ENCODE measurements at regions not wholly inside any gene's neighbourhood (a gene's known extent, or its start where the extent isn't known, plus 50 kb on each side); places are given as distances from the start of the nearest gene placed in this dataset.

GRCh38 chr4:16437836-16438235 is 211.6 kb upstream of the TAPT1 start:
- POLR2A ChIA-PET (ENCODE audit: partially characterized antibody), result no interaction called here
- FAIRE-seq, result no peak
- no peak overlapping the region for H2BK15ac ChIP-seq (ENCODE audit: low read length)
- no peaks in the 10 kb centered on the region for H3K79me2 ChIP-seq (ENCODE audit: control insufficient read depth in 1 of 2, insufficient read depth in 2 of 2, low read length in 2 of 2)
- no peak overlapping the region for H3K23ac ChIP-seq (ENCODE audit: insufficient read length)
- no peaks in the 10 kb centered on the region for H3K79me1 ChIP-seq (ENCODE audit: low read depth, low read length)
- H3K4me2 ChIP-seq (ENCODE audit: insufficient read depth in 1 of 2, low read depth in 2 of 2, low read length in 2 of 2), result no peak overlapping the region
- no peak overlapping the region for H2AFZ ChIP-seq (ENCODE audit: low read length)
- H4K91ac ChIP-seq (replicated peaks; ENCODE audit: insufficient read length, low read length), result no peak overlapping the region
- no peak overlapping the region for H3K56ac ChIP-seq (replicated peaks; ENCODE audit: insufficient read length, low read depth, low read length)
- H3K27ac ChIP-seq (ENCODE audit: low read depth, low read length), result no peak overlapping the region
- H3K36me3 ChIP-seq (ENCODE audit: control insufficient read depth in 2 of 4, insufficient read depth in 4 of 4, low read length in 3 of 4), result no peaks in the 10 kb centered on the region
- H3K4me3 ChIP-seq (ENCODE audit: extremely low read depth in 1 of 4, insufficient read depth in 2 of 4, low read depth in 3 of 4, low read length in 4 of 4), result no peak overlapping the region
- no peak overlapping the region for H3K9ac ChIP-seq (replicated peaks in 1 of 4; ENCODE audit: extremely low read depth in 1 of 4, low read depth in 3 of 4, low read length in 3 of 4)
- WGBS, 2 experiments (ENCODE audit: extremely low coverage in 1 of 2, insufficient coverage in 1 of 2, insufficient read length in 1 of 2, insufficient replicate concordance in 2 of 2, low coverage in 1 of 2, low lambda C conversion rate in 2 of 2, missing lambda C conversion rate in 1 of 2), result 84% methylated on average over 2 of the region's 2 CpGs; no CpG with 5 or more reads in 1 of the 2 experiments
- H4K5ac ChIP-seq (ENCODE audit: insufficient read length, low read depth, low read length), result no peak overlapping the region
- no peak overlapping the region for H3K14ac ChIP-seq (ENCODE audit: insufficient read length)
- H3K27me3 ChIP-seq (replicated peaks in 1 of 4; ENCODE audit: control insufficient read depth in 3 of 4, extremely low read depth in 1 of 4, insufficient read depth in 3 of 4, low read length in 3 of 4), result no peaks in the 10 kb centered on the region
- CTCF ChIA-PET (ENCODE audit: partially characterized antibody), result no interaction called here
- no peaks in the 10 kb centered on the region for H3K4me1 ChIP-seq (replicated peaks in 1 of 4; ENCODE audit: control insufficient read depth in 3 of 4, insufficient read depth in 4 of 4, low read length in 3 of 4)
- H2BK12ac ChIP-seq (ENCODE audit: low read depth, low read length), result no peak overlapping the region
- no peak overlapping the region for H2AK5ac ChIP-seq (ENCODE audit: low read depth, low read length)
- H2BK120ac ChIP-seq (replicated peaks; ENCODE audit: low read depth, low read length), result no peak overlapping the region
- H3K9me3 ChIP-seq (ENCODE audit: insufficient read depth in 2 of 2, low read depth in 1 of 2, low read length in 1 of 2), result peaks cover 0 to 4% of the 10 kb centered on the region in 2 experiments; a peak in 1 of 4 replicates
- no peak for DNase-seq (ENCODE audit: low read depth in 1 of 2, low spot score in 2 of 2)
- no peak overlapping the region for H3K4ac ChIP-seq (replicated peaks; ENCODE audit: insufficient read length, low read depth, low read length)
- H2BK20ac ChIP-seq (ENCODE audit: low read length), result no peak overlapping the region
- no peak overlapping the region for H3K18ac ChIP-seq (ENCODE audit: extremely low read depth, low read length)
- H4K8ac ChIP-seq (ENCODE audit: extremely low read depth, insufficient read depth, low read length), result no peak overlapping the region
- no peaks in the 10 kb centered on the region for H4K20me1 ChIP-seq (replicated peaks in 1 of 2; ENCODE audit: control insufficient read depth in 1 of 2, insufficient read depth in 2 of 2, low read length in 2 of 2)
- no peaks in the 10 kb centered on the region for H3K23me2 ChIP-seq (ENCODE audit: low read depth, low read length)
- no peak overlapping the region for H2BK5ac ChIP-seq (ENCODE audit: low read depth, low read length)
- TF ChIP-seq EP300 (IDR thresholded peaks at IDR 0.05; ENCODE audit: borderline replicate concordance in 1 of 2, low read depth in 2 of 2, low read length in 2 of 2), result no peak
- TF ChIP-seq BACH1 (IDR thresholded peaks at IDR 0.05; ENCODE audit: low read length), result no peak
- TF ChIP-seq GTF2F1 (IDR thresholded peaks at IDR 0.05; ENCODE audit: borderline replicate concordance, low read depth, low read length), result no peak
- TF ChIP-seq CREB1 (IDR thresholded peaks at IDR 0.05), result no peak
- no peak for TF ChIP-seq TBP (IDR thresholded peaks at IDR 0.05; ENCODE audit: low read depth, low read length)
- no peak for TF ChIP-seq HDAC6 (IDR thresholded peaks at IDR 0.05; ENCODE audit: low read depth, low read length)
- TF ChIP-seq KDM4A (IDR thresholded peaks at IDR 0.05; ENCODE audit: low read depth, low read length, severe bottlenecking), result no peak
- no peak for TF ChIP-seq RBBP5 (IDR thresholded peaks at IDR 0.05; ENCODE audit: borderline replicate concordance, low read depth, low read length)
- TF ChIP-seq CBX8 (IDR thresholded peaks at IDR 0.05; ENCODE audit: borderline replicate concordance, low read depth, low read length), result no peak
- no peak for TF ChIP-seq HDAC2 (IDR thresholded peaks at IDR 0.05; ENCODE audit: borderline replicate concordance in 1 of 2, low read depth in 2 of 2, low read length in 2 of 2)
- TF ChIP-seq POLR2AphosphoS5 (IDR thresholded peaks at IDR 0.05; ENCODE audit: low read depth, low read length), result no peak
- no peak for TF ChIP-seq SAP30 (IDR thresholded peaks at IDR 0.05; ENCODE audit: insufficient read depth, insufficient replicate concordance, low read length)
- no peak for TF ChIP-seq JUN (IDR thresholded peaks at IDR 0.05; ENCODE audit: low read depth, low read length)
- no peak for TF ChIP-seq SIX5 (IDR thresholded peaks at IDR 0.05; ENCODE audit: low read depth, low read length)
- no peak for TF ChIP-seq KDM1A (IDR thresholded peaks at IDR 0.05; ENCODE audit: borderline replicate concordance, low read length)
- no peak for TF ChIP-seq RFX5 (IDR thresholded peaks at IDR 0.05; ENCODE audit: borderline replicate concordance, low read depth, low read length)
